ENCODE measurements at regions not wholly inside any gene's neighbourhood (a gene's known extent, or its start where the extent isn't known, plus 50 kb on each side); places are given as distances from the start of the nearest gene placed in this dataset.

- H3K4me1 Mint-ChIP-seq (ENCODE audit: low read depth), result no peaks in the 10 kb centered on the region
- H3K9me3 Mint-ChIP-seq, result no peaks in the 10 kb centered on the region
- no peak for DNase-seq
- H3K27ac Mint-ChIP-seq, result no peak overlapping the region
- no peaks in the 10 kb centered on the region for H3K36me3 Mint-ChIP-seq (ENCODE audit: low read depth)
- TF ChIP-seq CTCF (IDR thresholded peaks at IDR 0.05), result no peak
- no peak overlapping the region for H3K4me3 Mint-ChIP-seq
- peaks cover 2% of the 10 kb centered on the region; the same call in 1 of the 2 replicates for H3K27me3 Mint-ChIP-seq (ENCODE audit: insufficient read depth)
Observed at GRCh38 chr12:90888316-90888715, 66.7 kb downstream of the CCER1 start.

- no peak for DNase-seq
- Mint-ChIP-seq H3K4me1 (ENCODE audit: low read depth) (no peaks in the 10 kb centered on the region), H3K27ac (no peak overlapping the region), H3K9me3 (peaks cover 3% of the 10 kb centered on the region; the same call in 1 of the 2 replicates), H3K27me3 (ENCODE audit: insufficient read depth) (peaks cover 2% of the 10 kb centered on the region; the same call in 1 of the 2 replicates), H3K36me3 (ENCODE audit: low read depth) (no peaks in the 10 kb centered on the region), H3K4me3 (no peak overlapping the region)
- no peak for TF ChIP-seq CTCF (IDR thresholded peaks at IDR 0.05)
Observed at GRCh38 chr12:90883456-90883855, 71.5 kb downstream of the CCER1 start.

- H3K36me3 Mint-ChIP-seq (ENCODE audit: low read depth), result no peaks in the 10 kb centered on the region
- H3K9me3 Mint-ChIP-seq, result no peaks in the 10 kb centered on the region
- no peaks in the 10 kb centered on the region for H3K27me3 Mint-ChIP-seq (ENCODE audit: insufficient read depth)
- H3K4me1 Mint-ChIP-seq (ENCODE audit: low read depth), result no peaks in the 10 kb centered on the region
- H3K27ac Mint-ChIP-seq, result no peak overlapping the region
- DNase-seq, result no peak
- TF ChIP-seq CTCF (IDR thresholded peaks at IDR 0.05), result no peak
- H3K4me3 Mint-ChIP-seq, result no peak overlapping the region
Observed at GRCh38 chr12:90871726-90872096, 83.3 kb downstream of the CCER1 start.

GRCh38 chr12:90870971-90871725, 83.8 kb downstream of the CCER1 start:
- no peaks in the 10 kb centered on the region for H3K4me1 Mint-ChIP-seq (ENCODE audit: low read depth)
- H3K4me3 Mint-ChIP-seq, result no peak overlapping the region
- no peak for TF ChIP-seq CTCF (IDR thresholded peaks at IDR 0.05)
- H3K9me3 Mint-ChIP-seq, result no peaks in the 10 kb centered on the region
- DNase-seq, result no peak
- H3K27ac Mint-ChIP-seq, result no peak overlapping the region
- H3K27me3 Mint-ChIP-seq (ENCODE audit: insufficient read depth), result no peaks in the 10 kb centered on the region; the same call in 1 of the 2 replicates
- no peaks in the 10 kb centered on the region for H3K36me3 Mint-ChIP-seq (ENCODE audit: low read depth)

GRCh38 chr12:90868626-90869025, 86.3 kb downstream of the CCER1 start:
- Mint-ChIP-seq H3K4me1 (ENCODE audit: low read depth) (no peaks in the 10 kb centered on the region), H3K9me3 (no peaks in the 10 kb centered on the region), H3K4me3 (no peak overlapping the region), H3K27me3 (ENCODE audit: insufficient read depth) (no peaks in the 10 kb centered on the region; the same call in 1 of the 2 replicates), H3K27ac (no peak overlapping the region), H3K36me3 (ENCODE audit: low read depth) (no peaks in the 10 kb centered on the region)
- no peak for TF ChIP-seq CTCF (IDR thresholded peaks at IDR 0.05)
- no peak for DNase-seq
